ENCODE measurements at regions not wholly inside any gene's neighbourhood (a gene's known extent, or its start where the extent isn't known, plus 50 kb on each side); places are given as distances from the start of the nearest gene placed in this dataset.

- TF ChIP-seq POLR2A (IDR thresholded peaks at IDR 0.05) (no peak), CTCF (IDR thresholded peaks at IDR 0.05) (no peak)
Observed at GRCh38 chr5:79849486-79850315, 141.4 kb downstream of the MTX3 start.

Data from adrenal gland (tissue), 5 donors.